Activated CD4-positive, CD25-positive, alpha-beta regulatory T cell treated with anti-CD3 and anti-CD28 coated beads, Interleukin-2, amount 50 U/mL, for 24 hours (primary cell): ENCODE measurements at regions not wholly inside any gene's neighbourhood (a gene's known extent, or its start where the extent isn't known, plus 50 kb on each side); places are given as distances from the start of the nearest gene placed in this dataset.
"Not testable (repeated sequence)": the region's sequence is repeated elsewhere in the genome, so short reads cannot be mapped to it uniquely, and the experiment has no call there.

Experiments used
- ATAC-seq, 2 donors: fragments of 150-1000 bp; cut with Tn5 transposase; one replicate each; pipeline ENCODE4 v1.10.0; 2021; ENCODE audit warnings: mild to moderate bottlenecking in 1 of 2, moderate library complexity in 1 of 2

GRCh38 chr1:99062192-99062591, 57.5 kb upstream of the PLPPR5 start:
- no peak for ATAC-seq

- no peak for ATAC-seq
Observed at GRCh38 chr1:99069146-99069545, 64.5 kb upstream of the PLPPR5 start.

GRCh38 chr1:99078529-99078928, 73.9 kb upstream of the PLPPR5 start:
- not testable (repeated sequence) for ATAC-seq

- no peak for ATAC-seq
Observed at GRCh38 chr1:99082366-99082765, 77.7 kb upstream of the PLPPR5 start.

GRCh38 chr1:99083338-99083737, 78.7 kb upstream of the PLPPR5 start:
- ATAC-seq = no peak

GRCh38 chr1:99084562-99084961, 79.9 kb upstream of the PLPPR5 start:
- ATAC-seq = no peak

GRCh38 chr1:99086057-99086456, 81.4 kb upstream of the PLPPR5 start:
- no peak for ATAC-seq

GRCh38 chr1:99098589-99098988, 93.9 kb upstream of the PLPPR5 start:
- ATAC-seq = no peak

GRCh38 chr1:99106274-99106673, 101.6 kb upstream of the PLPPR5 start:
- no peak for ATAC-seq

GRCh38 chr1:99107680-99108079, 103.0 kb upstream of the PLPPR5 start:
- ATAC-seq = no peak

- ATAC-seq = no peak
Observed at GRCh38 chr1:99110140-99111041, 105.7 kb upstream of the PLPPR5 start.

- ATAC-seq = no peak
Observed at GRCh38 chr1:99115231-99115630, 110.6 kb upstream of the PLPPR5 start.

GRCh38 chr1:99119188-99119587, 114.5 kb upstream of the PLPPR5 start:
- no peak for ATAC-seq

GRCh38 chr1:99122039-99122438, 117.4 kb upstream of the PLPPR5 start:
- no peak for ATAC-seq

GRCh38 chr1:99123936-99124335, 119.3 kb upstream of the PLPPR5 start:
- no peak for ATAC-seq

GRCh38 chr1:99131546-99131945, 126.9 kb upstream of the PLPPR5 start:
- no peak for ATAC-seq

- ATAC-seq = no peak
Observed at GRCh38 chr1:99133756-99134500, 129.3 kb upstream of the PLPPR5 start.

- no peak for ATAC-seq
Observed at GRCh38 chr1:99137554-99138206, 126.6 kb upstream of the PLPPR4 start.

- ATAC-seq = no peak
Observed at GRCh38 chr1:99139876-99140275, 124.4 kb upstream of the PLPPR4 start.

GRCh38 chr1:99146129-99146848, 118.0 kb upstream of the PLPPR4 start:
- ATAC-seq = no peak

- ATAC-seq = no peak
Observed at GRCh38 chr1:99149952-99150351, 114.3 kb upstream of the PLPPR4 start.

- no peak for ATAC-seq
Observed at GRCh38 chr1:99152132-99152531, 112.2 kb upstream of the PLPPR4 start.

- ATAC-seq = no peak
Observed at GRCh38 chr1:99163671-99164070, 100.6 kb upstream of the PLPPR4 start.
